Smooth muscle cell (in vitro differentiated cells): ENCODE measurements at regions not wholly inside any gene's neighbourhood (a gene's known extent, or its start where the extent isn't known, plus 50 kb on each side); places are given as distances from the start of the nearest gene placed in this dataset.

Experiments
- DNase-seq: peaks from one replicate; lab custom pipeline; 2025; ENCODE audit not compliant: unreplicated experiment; lab: John Stamatoyannopoulos, UW
- H2AFZ ChIP-seq: fragments of 200-600 bp; sonication (generic); 2 replicates; pipeline ENCODE4 v1.6.0; 2016; ENCODE audit warnings: antibody characterized with exemption, low read depth, mild to moderate bottlenecking
- H3F3A ChIP-seq: fragments of 200-600 bp; sonication (generic); 2 replicates; pipeline ENCODE4 v1.6.0; 2017; ENCODE audit warnings: antibody characterized with exemption, low read depth
- H3K27ac ChIP-seq: fragments of 200-600 bp; sonication (generic); 2 replicates; pipeline ENCODE4 v1.5.1; 2016; ENCODE audit warnings: low read depth, mild to moderate bottlenecking
- H3K27me3 ChIP-seq: fragments of 200-600 bp; sonication (generic); 2 replicates; pipeline ENCODE4 v1.6.1; 2016; ENCODE audit warnings: low read depth, mild to moderate bottlenecking
- H3K36me3 ChIP-seq: fragments of 200-600 bp; sonication (generic); 2 replicates; pipeline ENCODE4 v1.5.1; 2016; ENCODE audit warnings: low read depth
- H3K4me1 ChIP-seq: fragments of 200-600 bp; sonication (generic); 2 replicates; pipeline ENCODE4 v1.5.1; 2016; ENCODE audit warnings: low read depth
- H3K4me2 ChIP-seq: fragments of 200-600 bp; sonication (generic); 2 replicates; pipeline ENCODE4 v1.6.0; 2016; ENCODE audit warnings: mild to moderate bottlenecking
- H3K4me3 ChIP-seq: fragments of 200-600 bp; sonication (generic); 2 replicates; pipeline ENCODE4 v1.5.1; 2016; ENCODE audit warnings: mild to moderate bottlenecking
- H3K79me2 ChIP-seq: fragments of 200-600 bp; sonication (generic); 2 replicates; pipeline ENCODE4 v1.6.0; 2016; ENCODE audit warnings: low read depth, mild to moderate bottlenecking
- H3K9ac ChIP-seq: fragments of 200-600 bp; sonication (generic); 2 replicates; pipeline ENCODE4 v1.6.0; 2016; ENCODE audit warnings: low read depth
- H3K9me3 ChIP-seq: fragments of 200-600 bp; sonication (generic); replicated peaks from 2 replicates; pipeline ENCODE4 v1.5.1; 2016; ENCODE audit warnings: low read depth
- H4K20me1 ChIP-seq: fragments of 200-600 bp; sonication (generic); 2 replicates; pipeline ENCODE4 v1.6.0; 2016; ENCODE audit warnings: low read depth
- WGBS: methylation state at CpG from one replicate; pipeline ENCODE4 v1.1.7; 2016; ENCODE audit warnings: low lambda C conversion rate; 5-methylcytosine and 5-hydroxymethylcytosine counted together
- TF ChIP-seq, protein P1 (sequence below): fragments of 200-600 bp; sonication (generic); IDR thresholded peaks from 2 replicates; pipeline ENCODE4 v1.5.1; 2017; ENCODE audit warnings: borderline replicate concordance, mild to moderate bottlenecking, antibody characterized with exemption; ENCODE audit not compliant: insufficient read depth, poor library complexity, severe bottlenecking

DNA sequence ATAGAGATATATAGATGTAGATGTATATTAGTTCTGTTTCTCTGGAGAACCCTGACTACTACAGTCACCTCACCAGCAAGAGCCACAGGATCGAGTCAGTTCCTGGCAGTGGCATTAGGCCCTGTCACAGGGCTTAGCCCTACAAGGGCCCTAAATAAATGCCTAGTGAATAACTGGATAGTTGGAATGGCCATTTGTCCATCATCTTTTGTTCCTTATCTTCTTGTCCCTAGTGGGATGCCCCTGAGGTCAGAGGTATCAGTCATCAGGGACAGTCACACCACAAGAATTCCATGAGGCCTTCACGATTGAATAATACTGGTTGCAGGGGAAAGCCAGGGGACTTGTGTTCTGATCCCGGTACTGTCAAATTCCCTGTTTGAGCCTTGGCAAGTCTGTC lies 204.9 kb upstream of the PPP2R3A start:
- no peaks in the 10 kb centered on the region for H3K79me2 ChIP-seq
- no peak overlapping the region for H2AFZ ChIP-seq
- H3K9me3 ChIP-seq, result no peaks in the 10 kb centered on the region
- DNase-seq, result no peak
- no peak overlapping the region for H3K4me2 ChIP-seq
- TF ChIP-seq, protein P1, sequence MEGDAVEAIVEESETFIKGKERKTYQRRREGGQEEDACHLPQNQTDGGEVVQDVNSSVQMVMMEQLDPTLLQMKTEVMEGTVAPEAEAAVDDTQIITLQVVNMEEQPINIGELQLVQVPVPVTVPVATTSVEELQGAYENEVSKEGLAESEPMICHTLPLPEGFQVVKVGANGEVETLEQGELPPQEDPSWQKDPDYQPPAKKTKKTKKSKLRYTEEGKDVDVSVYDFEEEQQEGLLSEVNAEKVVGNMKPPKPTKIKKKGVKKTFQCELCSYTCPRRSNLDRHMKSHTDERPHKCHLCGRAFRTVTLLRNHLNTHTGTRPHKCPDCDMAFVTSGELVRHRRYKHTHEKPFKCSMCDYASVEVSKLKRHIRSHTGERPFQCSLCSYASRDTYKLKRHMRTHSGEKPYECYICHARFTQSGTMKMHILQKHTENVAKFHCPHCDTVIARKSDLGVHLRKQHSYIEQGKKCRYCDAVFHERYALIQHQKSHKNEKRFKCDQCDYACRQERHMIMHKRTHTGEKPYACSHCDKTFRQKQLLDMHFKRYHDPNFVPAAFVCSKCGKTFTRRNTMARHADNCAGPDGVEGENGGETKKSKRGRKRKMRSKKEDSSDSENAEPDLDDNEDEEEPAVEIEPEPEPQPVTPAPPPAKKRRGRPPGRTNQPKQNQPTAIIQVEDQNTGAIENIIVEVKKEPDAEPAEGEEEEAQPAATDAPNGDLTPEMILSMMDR, result no peak
- H4K20me1 ChIP-seq, result no peaks in the 10 kb centered on the region
- WGBS, result 75% methylated on average over 3 of the region's 3 CpGs
- no peak overlapping the region for H3K9ac ChIP-seq
- H3K27me3 ChIP-seq, result no peaks in the 10 kb centered on the region
- no peak overlapping the region for H3K27ac ChIP-seq
- no peaks in the 10 kb centered on the region for H3K36me3 ChIP-seq
- no peak overlapping the region for H3K4me3 ChIP-seq
- no peaks in the 10 kb centered on the region for H3K4me1 ChIP-seq
- H3F3A ChIP-seq, result no peaks in the 10 kb centered on the region

DNA sequence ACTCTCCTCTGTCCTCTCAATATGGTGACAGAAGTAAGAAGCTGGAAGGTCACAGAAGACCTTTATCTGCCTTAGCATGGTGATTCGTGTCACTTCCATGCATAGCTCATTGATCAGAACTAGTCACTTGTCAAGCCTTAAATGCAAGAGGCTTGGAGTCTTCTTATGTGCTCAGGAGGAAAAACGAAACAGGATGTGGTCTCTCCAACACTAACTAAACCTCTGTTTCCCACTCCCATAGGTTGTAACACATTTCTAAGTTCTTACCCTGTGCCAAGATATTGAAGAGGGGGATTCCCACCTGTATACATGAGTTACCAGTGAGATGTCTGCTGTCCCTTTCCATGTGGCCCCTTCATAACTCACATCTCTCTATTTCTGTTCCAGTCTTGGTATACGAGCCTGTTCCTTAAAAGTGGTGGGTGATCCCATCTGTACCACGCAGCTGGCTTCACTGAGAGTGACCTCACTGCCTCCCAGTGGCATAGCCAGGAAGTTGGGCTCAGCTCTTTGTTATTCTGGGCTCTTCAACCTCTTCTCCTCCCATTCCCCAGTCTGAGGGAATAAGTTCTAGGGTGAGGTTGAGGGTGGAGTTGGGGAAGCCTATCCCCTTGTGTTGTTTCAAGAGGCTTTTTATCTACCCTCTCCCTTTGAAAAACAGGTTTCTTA lies 203.2 kb upstream of the PPP2R3A start:
- no peak for DNase-seq
- 54% methylated on average over 4 of the region's 4 CpGs for WGBS
- Histone ChIP-seq H3K9ac (no peak overlapping the region), H3K4me3 (no peak overlapping the region), H3F3A (no peaks in the 10 kb centered on the region), H3K79me2 (no peaks in the 10 kb centered on the region), H3K27ac (no peak overlapping the region), H4K20me1 (no peaks in the 10 kb centered on the region), H3K4me2 (no peak overlapping the region), H3K27me3 (no peaks in the 10 kb centered on the region), H2AFZ (no peak overlapping the region), H3K4me1 (no peaks in the 10 kb centered on the region), H3K36me3 (no peaks in the 10 kb centered on the region), H3K9me3 (no peaks in the 10 kb centered on the region)
- TF ChIP-seq, protein P1, result no peak

DNA sequence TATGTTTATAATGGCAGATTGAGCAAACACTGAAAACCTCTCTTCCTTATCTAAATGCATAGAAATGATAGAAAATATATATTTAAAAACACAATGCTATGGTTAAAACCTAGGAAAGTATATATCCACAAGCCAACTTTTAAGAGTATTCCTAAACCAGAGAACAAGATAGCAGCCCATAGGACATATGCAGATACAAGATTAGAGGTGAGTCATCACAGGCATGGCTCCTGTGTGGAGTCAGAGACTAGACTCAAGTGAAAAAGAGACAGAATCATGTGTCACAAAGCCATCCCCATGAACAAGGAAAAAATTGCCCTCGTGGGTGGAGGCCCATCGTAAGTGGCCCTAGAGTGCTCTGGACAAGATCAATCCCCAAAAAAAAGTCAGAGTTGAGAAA lies 199.4 kb upstream of the PPP2R3A start:
- Histone ChIP-seq H3K27ac (no peak overlapping the region), H3K4me1 (no peaks in the 10 kb centered on the region), H4K20me1 (no peaks in the 10 kb centered on the region), H3K4me2 (no peak overlapping the region), H3K79me2 (no peaks in the 10 kb centered on the region), H2AFZ (no peak overlapping the region), H3K9ac (no peak overlapping the region), H3K27me3 (no peaks in the 10 kb centered on the region), H3K9me3 (no peaks in the 10 kb centered on the region), H3F3A (no peaks in the 10 kb centered on the region), H3K36me3 (no peaks in the 10 kb centered on the region), H3K4me3 (no peak overlapping the region)
- TF ChIP-seq, protein P1, result no peak
- 25% methylated on average over 2 of the region's 2 CpGs for whole genome bisulfite sequencing
- no peak for DNase-seq

GRCh38 chr3:135771760-135772159 lies 193.8 kb upstream of the PPP2R3A start:
- no peak overlapping the region for H3K4me3 ChIP-seq
- no peaks in the 10 kb centered on the region for H3F3A ChIP-seq
- no peaks in the 10 kb centered on the region for H3K36me3 ChIP-seq
- no peak overlapping the region for H3K27ac ChIP-seq
- H3K27me3 ChIP-seq, result no peaks in the 10 kb centered on the region
- no peaks in the 10 kb centered on the region for H3K4me1 ChIP-seq
- no peak overlapping the region for H3K4me2 ChIP-seq
- H3K9me3 ChIP-seq, result no peaks in the 10 kb centered on the region
- no peaks in the 10 kb centered on the region for H3K79me2 ChIP-seq
- no peak overlapping the region for H2AFZ ChIP-seq
- no peak for DNase-seq
- H4K20me1 ChIP-seq, result no peaks in the 10 kb centered on the region
- WGBS, result 79% methylated on average over 3 of the region's 3 CpGs
- no peak overlapping the region for H3K9ac ChIP-seq
- TF ChIP-seq, protein P1, result no peak
